PC-9 (cell line): ENCODE measurements at regions not wholly inside any gene's neighbourhood (a gene's known extent, or its start where the extent isn't known, plus 50 kb on each side); places are given as distances from the start of the nearest gene placed in this dataset.

Experiments
- BruUV-seq: library from RNA; stranded (reverse); fragments of 400-500 nt; replicated peaks from 2 replicates; lab custom pipeline; 2021; lab: Mats Ljungman, UMichigan
- CTCF ChIA-PET: fragments of 300-600 bp; sonication (Branson Sonifier 250); formaldehyde crosslinking; loops from one replicate; lab custom pipeline; 2022; ENCODE audit warnings: antibody characterized with exemption; lab: Charles Lee
- POLR2A ChIA-PET: fragments of 300-600 bp; sonication (Branson Sonifier 250); formaldehyde crosslinking; loops from one replicate; lab custom pipeline; 2022; ENCODE audit warnings: antibody characterized with exemption; ENCODE audit not compliant: unreplicated experiment; lab: Charles Lee
- DNase-seq, 2 experiments: peaks; one replicate each; pipeline versions ENCODE4 v3.0.0 to v3.0.0-alpha.2; 2015 to 2022; ENCODE audit warnings: mixed read lengths in 1 of 2
- H2AFZ ChIP-seq: fragments of 200-600 bp; sonication (generic); 2 replicates; pipeline ENCODE4 v1.8.1; 2017; ENCODE audit warnings: antibody characterized with exemption
- H3F3A ChIP-seq: fragments of 200-600 bp; sonication (generic); 2 replicates; pipeline ENCODE4 v1.8.1; 2017; ENCODE audit warnings: antibody characterized with exemption, mild to moderate bottlenecking, low read depth; ENCODE audit not compliant: insufficient read depth
- H3K27ac ChIP-seq: fragments of 200-600 bp; sonication (generic); 2 replicates; pipeline ENCODE4 v1.6.1; 2016; ENCODE audit warnings: mixed run types
- H3K27me3 ChIP-seq: fragments of 200-600 bp; sonication (generic); 2 replicates; pipeline ENCODE4 v1.6.1; 2016; ENCODE audit warnings: low read depth, mixed run types; ENCODE audit not compliant: insufficient read depth
- H3K36me3 ChIP-seq: fragments of 200-600 bp; sonication (generic); 2 replicates; pipeline ENCODE4 v1.6.1; 2016; ENCODE audit warnings: low read depth, mixed run types
- H3K4me1 ChIP-seq: fragments of 200-600 bp; sonication (generic); replicated peaks from 2 replicates; pipeline ENCODE4 v1.6.1; 2016; ENCODE audit warnings: mixed run types; ENCODE audit not compliant: insufficient read depth
- H3K4me2 ChIP-seq: fragments of 200-600 bp; sonication (generic); 2 replicates; pipeline ENCODE4 v1.6.1; 2017; ENCODE audit warnings: mixed run types
- H3K4me3 ChIP-seq: fragments of 200-600 bp; sonication (generic); 2 replicates; pipeline ENCODE4 v1.6.1; 2016; ENCODE audit warnings: mixed run types
- H3K79me2 ChIP-seq: fragments of 200-600 bp; sonication (generic); 2 replicates; pipeline ENCODE4 v1.6.1; 2017; ENCODE audit warnings: low read depth, mixed run types
- H3K9me2 ChIP-seq: fragments of 200-600 bp; sonication (generic); 2 replicates; pipeline ENCODE4 v1.8.1; 2017; ENCODE audit warnings: mild to moderate bottlenecking; ENCODE audit not compliant: insufficient read depth
- H3K9me3 ChIP-seq: fragments of 200-600 bp; sonication (generic); 2 replicates; pipeline ENCODE4 v1.8.1; 2016; ENCODE audit warnings: low read depth; ENCODE audit not compliant: insufficient read depth
- H4K20me1 ChIP-seq: fragments of 200-600 bp; sonication (generic); 2 replicates; pipeline ENCODE4 v1.8.1; 2017; ENCODE audit not compliant: insufficient read depth
- EZH2 ChIP-seq: fragments of 200-600 bp; sonication (generic); IDR thresholded peaks from 2 replicates; pipeline ENCODE4 v1.8.0; 2017; ENCODE audit warnings: antibody characterized with exemption, low read depth
- intact Hi-C: fragments of 100-400 bp; cut with micrococcal nuclease; formaldehyde crosslinking; loops from one replicate; pipeline ENCODE4 v1.10.0; 2022; ENCODE audit not compliant: unreplicated experiment
- TF ChIP-seq, protein P1 (sequence below): fragments of 200-600 bp; sonication (generic); conservative IDR thresholded peaks from 2 replicates; pipeline ENCODE4 v1.6.1; 2017; ENCODE audit warnings: mixed run types, antibody characterized with exemption, mild to moderate bottlenecking, moderate library complexity

DNA sequence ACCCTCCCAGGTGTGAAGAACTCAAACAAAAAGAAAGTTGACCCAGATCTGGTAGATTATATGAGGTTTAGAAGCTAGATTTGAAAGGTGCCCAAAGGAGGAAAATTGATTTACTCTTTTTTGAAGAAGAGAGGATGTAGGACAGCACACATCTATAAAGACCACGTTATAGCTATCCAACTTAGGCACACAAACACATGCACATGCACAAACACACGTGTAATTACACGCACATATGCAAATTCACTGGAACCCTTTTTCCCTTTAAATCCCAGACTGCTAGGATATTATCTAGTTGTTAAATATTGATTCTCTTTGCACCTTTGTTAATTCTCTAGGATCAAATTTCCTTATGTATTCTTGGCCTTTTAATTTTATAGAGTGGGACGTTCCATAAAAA lies 272.8 kb upstream of the TBX18 start:
- CTCF ChIA-PET = no interaction called here
- no peaks in the 10 kb centered on the region for H3F3A ChIP-seq
- H3K9me2 ChIP-seq = no peaks in the 10 kb centered on the region
- no peaks in the 10 kb centered on the region for H3K36me3 ChIP-seq
- no peaks in the 10 kb centered on the region for H3K79me2 ChIP-seq
- no peaks in the 10 kb centered on the region for H3K4me1 ChIP-seq
- DNase-seq = no peak
- no peak overlapping the region for H2AFZ ChIP-seq
- H3K4me3 ChIP-seq = no peak overlapping the region
- H3K4me2 ChIP-seq = no peak overlapping the region
- POLR2A ChIA-PET = no interaction called here
- H3K27ac ChIP-seq = no peak overlapping the region
- no peaks in the 10 kb centered on the region for H3K9me3 ChIP-seq
- no TSS peak for BruUV-seq
- intact Hi-C loops = no loop called here
- TF ChIP-seq, protein P1, sequence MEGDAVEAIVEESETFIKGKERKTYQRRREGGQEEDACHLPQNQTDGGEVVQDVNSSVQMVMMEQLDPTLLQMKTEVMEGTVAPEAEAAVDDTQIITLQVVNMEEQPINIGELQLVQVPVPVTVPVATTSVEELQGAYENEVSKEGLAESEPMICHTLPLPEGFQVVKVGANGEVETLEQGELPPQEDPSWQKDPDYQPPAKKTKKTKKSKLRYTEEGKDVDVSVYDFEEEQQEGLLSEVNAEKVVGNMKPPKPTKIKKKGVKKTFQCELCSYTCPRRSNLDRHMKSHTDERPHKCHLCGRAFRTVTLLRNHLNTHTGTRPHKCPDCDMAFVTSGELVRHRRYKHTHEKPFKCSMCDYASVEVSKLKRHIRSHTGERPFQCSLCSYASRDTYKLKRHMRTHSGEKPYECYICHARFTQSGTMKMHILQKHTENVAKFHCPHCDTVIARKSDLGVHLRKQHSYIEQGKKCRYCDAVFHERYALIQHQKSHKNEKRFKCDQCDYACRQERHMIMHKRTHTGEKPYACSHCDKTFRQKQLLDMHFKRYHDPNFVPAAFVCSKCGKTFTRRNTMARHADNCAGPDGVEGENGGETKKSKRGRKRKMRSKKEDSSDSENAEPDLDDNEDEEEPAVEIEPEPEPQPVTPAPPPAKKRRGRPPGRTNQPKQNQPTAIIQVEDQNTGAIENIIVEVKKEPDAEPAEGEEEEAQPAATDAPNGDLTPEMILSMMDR = no peak
- TF ChIP-seq EZH2 = no peak
- no peaks in the 10 kb centered on the region for H4K20me1 ChIP-seq
- H3K27me3 ChIP-seq = no peaks in the 10 kb centered on the region

DNA sequence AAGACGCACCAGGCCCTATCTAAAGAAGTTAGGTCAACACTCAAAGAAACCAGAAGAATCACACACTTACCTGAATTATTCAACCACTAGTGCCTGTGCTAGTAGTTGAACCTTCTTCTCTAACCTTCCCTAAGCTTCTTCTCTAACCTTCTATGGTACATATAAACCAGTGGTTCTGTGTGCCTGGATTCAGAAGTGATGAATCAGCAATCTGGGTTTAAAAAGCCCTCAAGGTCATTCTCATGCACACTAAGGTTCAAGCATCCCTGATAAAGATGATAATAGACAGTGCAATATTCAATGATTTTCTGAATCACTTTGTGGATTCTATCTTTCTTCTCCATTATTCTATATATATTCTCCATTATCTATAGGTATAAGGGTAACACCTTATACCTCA lies 271.4 kb upstream of the TBX18 start:
- ChIA-PET CTCF (no interaction called here), POLR2A (no interaction called here)
- DNase-seq = no peak
- no peak overlapping the region for H3K4me2 ChIP-seq
- intact Hi-C loops = no loop called here
- no peak overlapping the region for H3K27ac ChIP-seq
- no peaks in the 10 kb centered on the region for H3K9me2 ChIP-seq
- no peaks in the 10 kb centered on the region for H3K36me3 ChIP-seq
- H2AFZ ChIP-seq = no peak overlapping the region
- H3K79me2 ChIP-seq = no peaks in the 10 kb centered on the region
- H4K20me1 ChIP-seq = no peaks in the 10 kb centered on the region
- H3K9me3 ChIP-seq = no peaks in the 10 kb centered on the region
- BruUV-seq = no TSS peak
- H3F3A ChIP-seq = no peaks in the 10 kb centered on the region
- no peaks in the 10 kb centered on the region for H3K4me1 ChIP-seq
- no peak overlapping the region for H3K4me3 ChIP-seq
- TF ChIP-seq, protein P1 = no peak
- TF ChIP-seq EZH2 = no peak
- no peaks in the 10 kb centered on the region for H3K27me3 ChIP-seq

DNA sequence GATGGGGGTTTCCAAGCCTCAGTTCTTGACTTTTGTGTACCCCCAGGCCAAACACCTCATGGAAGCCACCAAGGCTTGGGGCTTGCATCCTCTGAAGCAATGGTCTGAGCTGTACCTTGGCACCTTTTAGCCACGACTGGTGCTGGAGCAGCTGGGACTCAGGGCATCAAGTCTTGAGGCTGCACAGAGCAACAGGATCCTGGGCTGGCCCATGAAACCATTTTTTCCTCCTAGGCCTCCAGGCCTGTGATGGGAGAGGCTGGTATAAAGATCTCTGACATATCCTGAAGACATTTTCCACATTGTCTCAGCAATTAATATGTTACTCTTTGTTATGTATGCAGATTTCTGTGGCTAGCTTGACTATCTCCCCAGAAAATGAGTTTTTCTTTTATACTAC lies 269.1 kb upstream of the TBX18 start:
- Histone ChIP-seq H3K9me2 (no peaks in the 10 kb centered on the region), H3K27me3 (no peaks in the 10 kb centered on the region), H3F3A (no peaks in the 10 kb centered on the region), H3K4me2 (no peak overlapping the region), H3K79me2 (no peaks in the 10 kb centered on the region), H3K4me3 (no peak overlapping the region), H3K36me3 (no peaks in the 10 kb centered on the region), H3K9me3 (no peaks in the 10 kb centered on the region), H3K4me1 (no peaks in the 10 kb centered on the region), H2AFZ (no peak overlapping the region), H4K20me1 (no peaks in the 10 kb centered on the region), H3K27ac (no peak overlapping the region)
- ChIA-PET CTCF (no interaction called here), POLR2A (no interaction called here)
- DNase-seq = no peak
- TF ChIP-seq EZH2 = no peak
- TF ChIP-seq, protein P1 = no peak
- intact Hi-C loops = no loop called here
- BruUV-seq = no TSS peak
